Nephron progenitor cell (in vitro differentiated cells): ENCODE measurements at regions not wholly inside any gene's neighbourhood (a gene's known extent, or its start where the extent isn't known, plus 50 kb on each side); places are given as distances from the start of the nearest gene placed in this dataset.

Experiments
- DNase-seq: peaks from one replicate; pipeline ENCODE4 v3.0.0; 2021
- H3K27ac Mint-ChIP-seq: 2 replicates; pipeline ENCODE4 v1.8.0; 2021; ENCODE audit warnings: mild to moderate bottlenecking, moderate library complexity, mixed read lengths
- H3K27me3 Mint-ChIP-seq: 2 replicates; pipeline ENCODE4 v1.8.0; 2021; ENCODE audit warnings: mild to moderate bottlenecking, low read depth, mixed read lengths; ENCODE audit not compliant: poor library complexity
- H3K36me3 Mint-ChIP-seq: 2 replicates; pipeline ENCODE4 v1.8.0; 2021; ENCODE audit warnings: low read depth, mixed read lengths
- H3K4me1 Mint-ChIP-seq: 2 replicates; pipeline ENCODE4 v1.8.0; 2021; ENCODE audit warnings: mixed read lengths
- H3K4me3 Mint-ChIP-seq: 2 replicates; pipeline ENCODE4 v1.8.0; 2021; ENCODE audit warnings: mild to moderate bottlenecking, moderate library complexity, mixed read lengths
- H3K9me3 Mint-ChIP-seq: 2 replicates; pipeline ENCODE4 v1.8.0; 2021; ENCODE audit warnings: mild to moderate bottlenecking, moderate library complexity, mixed read lengths
- CTCF ChIP-seq: fragments of 200-600 bp; sonication (generic); IDR thresholded peaks from 2 replicates; pipeline ENCODE4 v1.5.0; 2021; ENCODE audit warnings: antibody characterized with exemption

- Mint-ChIP-seq H3K4me1 (peaks cover 5% of the 10 kb centered on the region), H3K9me3 (peaks cover 5% of the 10 kb centered on the region), H3K4me3 (no peak overlapping the region), H3K27ac (no peak overlapping the region), H3K36me3 (no peaks in the 10 kb centered on the region), H3K27me3 (peaks cover 4% of the 10 kb centered on the region)
- TF ChIP-seq CTCF, result no peak
- no peak for DNase-seq
Measured at GRCh38 chr13:109301726-109302125, 484.7 kb downstream of the IRS2 start.

GRCh38 chr13:109301276-109301675 lies 485.1 kb downstream of the IRS2 start:
- Mint-ChIP-seq H3K4me1 (peaks cover 5% of the 10 kb centered on the region), H3K27me3 (peaks cover 4% of the 10 kb centered on the region), H3K4me3 (no peak overlapping the region), H3K27ac (no peak overlapping the region), H3K36me3 (no peaks in the 10 kb centered on the region), H3K9me3 (peaks cover 7% of the 10 kb centered on the region)
- DNase-seq, result no peak
- TF ChIP-seq CTCF, result no peak

- Mint-ChIP-seq H3K36me3 (peaks cover 5% of the 10 kb centered on the region), H3K27me3 (peaks cover 4% of the 10 kb centered on the region), H3K27ac (no peak overlapping the region), H3K9me3 (peaks cover 7% of the 10 kb centered on the region), H3K4me1 (peaks cover 5% of the 10 kb centered on the region), H3K4me3 (no peak overlapping the region)
- no peak for TF ChIP-seq CTCF
- DNase-seq, result no peak
Measured at GRCh38 chr13:109297628-109298027, 488.8 kb downstream of the IRS2 start.

GRCh38 chr13:109293166-109293565 lies 493.2 kb downstream of the IRS2 start:
- H3K27me3 Mint-ChIP-seq, result no peaks in the 10 kb centered on the region
- no peak for DNase-seq
- no peak overlapping the region for H3K4me3 Mint-ChIP-seq
- peaks cover 7% of the 10 kb centered on the region for H3K9me3 Mint-ChIP-seq
- H3K27ac Mint-ChIP-seq, result no peak overlapping the region
- no peak for TF ChIP-seq CTCF
- H3K36me3 Mint-ChIP-seq, result peaks cover 5% of the 10 kb centered on the region
- H3K4me1 Mint-ChIP-seq, result peaks cover 3% of the 10 kb centered on the region

- Mint-ChIP-seq H3K4me1 (peaks cover 7% of the 10 kb centered on the region), H3K27me3 (no peaks in the 10 kb centered on the region), H3K36me3 (no peaks in the 10 kb centered on the region), H3K27ac (no peak overlapping the region), H3K4me3 (no peak overlapping the region), H3K9me3 (no peaks in the 10 kb centered on the region)
- no peak for TF ChIP-seq CTCF
- DNase-seq, result no peak
Measured at GRCh38 chr13:109288151-109288709, 498.2 kb downstream of the IRS2 start.

GRCh38 chr13:109287553-109287952 lies 498.8 kb downstream of the IRS2 start:
- no peak for TF ChIP-seq CTCF

More at GRCh38 chr13:109287553-109287952, 498.8 kb downstream of the IRS2 start:
- no peak for DNase-seq
- no peak overlapping the region for H3K4me3 Mint-ChIP-seq
- no peak overlapping the region for H3K27ac Mint-ChIP-seq
- H3K36me3 Mint-ChIP-seq, result no peaks in the 10 kb centered on the region
- H3K27me3 Mint-ChIP-seq, result no peaks in the 10 kb centered on the region
- peaks cover 7% of the 10 kb centered on the region for H3K4me1 Mint-ChIP-seq
- H3K9me3 Mint-ChIP-seq, result no peaks in the 10 kb centered on the region
